Heart left ventricle (tissue), 13 donors: ENCODE measurements at regions not wholly inside any gene's neighbourhood (a gene's known extent, or its start where the extent isn't known, plus 50 kb on each side); places are given as distances from the start of the nearest gene placed in this dataset.

Experiments used
- POLR2A ChIP-seq, 2 donors: fragments of 450-650 bp; IDR thresholded peaks; one replicate each; pipeline ENCODE4 v1.6.1; 2017; ENCODE audit warnings: antibody characterized with exemption in 2 of 2, mild to moderate bottlenecking in 2 of 2, moderate library complexity in 2 of 2
- TF ChIP-seq, protein P1 (sequence below), 12 donors: fragments of 200-600 bp; sonication (generic) in 4 of 12; IDR thresholded peaks; one replicate each; pipeline versions ENCODE4 v1.5.0 to v1.8.0; 2018 to 2022; ENCODE audit warnings: antibody characterized with exemption in 12 of 12, mild to moderate bottlenecking in 5 of 12
- donor health status: ischemic (EF 13 %, LVEDD 7.1; RV severe dilation, severe dysfunction).
- donor health status: DM: no; HTN: yes; CAD: no.
- donor health status: DM: no; HTN: no; CAD: no.
- donor health status: ischemic (EF 25% LVEDD 6.9; RV normal size, moderate dysfunction).
- donor health status: ischemic (EF 25% LVEDD 5.7; RV mildly dilated, moderate dysfunction).
- donor health status: ischemic (EF 35%, LVEDD 5.7; RV mildly dilated, moderate dysfunction).
- donor health status: nonischemic (EF 11% LVEDD 7.7; RV severe dilation, severe dysfunction).
- donor health status: DM: yes; HTN: yes; CAD: no.
- donor health status: PGD.
- donor health status: ischemic (EF 29% LVEDD 5.4; RV normal size, mild dysfunction).
- donor health status: nonischemic (EF 23%, LVEDD 6.1; RV moderate dilation, normal function).

DNA sequence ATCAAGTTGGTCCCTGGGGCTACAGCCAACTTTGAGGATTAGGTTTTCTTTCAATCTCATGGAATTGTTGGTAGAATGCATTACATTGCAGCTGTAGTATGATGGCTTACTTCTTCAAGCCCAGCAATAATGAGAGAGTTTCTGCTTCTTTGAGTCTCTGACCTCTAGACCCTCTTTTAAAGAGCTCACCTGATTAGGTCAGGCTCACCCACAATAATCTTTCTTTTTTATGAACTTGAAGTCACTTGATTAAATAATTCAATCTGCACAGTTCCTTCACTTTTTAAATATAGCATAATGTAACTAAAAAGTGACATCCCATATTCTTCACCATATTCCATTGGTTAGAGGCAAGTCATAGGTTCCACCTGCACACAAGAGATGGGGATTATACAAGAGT is 547.5 kb upstream of the CT83 start:
- TF ChIP-seq, protein P1, sequence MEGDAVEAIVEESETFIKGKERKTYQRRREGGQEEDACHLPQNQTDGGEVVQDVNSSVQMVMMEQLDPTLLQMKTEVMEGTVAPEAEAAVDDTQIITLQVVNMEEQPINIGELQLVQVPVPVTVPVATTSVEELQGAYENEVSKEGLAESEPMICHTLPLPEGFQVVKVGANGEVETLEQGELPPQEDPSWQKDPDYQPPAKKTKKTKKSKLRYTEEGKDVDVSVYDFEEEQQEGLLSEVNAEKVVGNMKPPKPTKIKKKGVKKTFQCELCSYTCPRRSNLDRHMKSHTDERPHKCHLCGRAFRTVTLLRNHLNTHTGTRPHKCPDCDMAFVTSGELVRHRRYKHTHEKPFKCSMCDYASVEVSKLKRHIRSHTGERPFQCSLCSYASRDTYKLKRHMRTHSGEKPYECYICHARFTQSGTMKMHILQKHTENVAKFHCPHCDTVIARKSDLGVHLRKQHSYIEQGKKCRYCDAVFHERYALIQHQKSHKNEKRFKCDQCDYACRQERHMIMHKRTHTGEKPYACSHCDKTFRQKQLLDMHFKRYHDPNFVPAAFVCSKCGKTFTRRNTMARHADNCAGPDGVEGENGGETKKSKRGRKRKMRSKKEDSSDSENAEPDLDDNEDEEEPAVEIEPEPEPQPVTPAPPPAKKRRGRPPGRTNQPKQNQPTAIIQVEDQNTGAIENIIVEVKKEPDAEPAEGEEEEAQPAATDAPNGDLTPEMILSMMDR (IDR thresholded peaks at IDR 0.05), result no peak
- no peak for TF ChIP-seq POLR2A (IDR thresholded peaks at IDR 0.05)
